ENCODE measurements at regions not wholly inside any gene's neighbourhood (a gene's known extent, or its start where the extent isn't known, plus 50 kb on each side); places are given as distances from the start of the nearest gene placed in this dataset.
A peak's percentile ranks its signal among the peaks of the same experiment; 100 is the strongest.

DNA sequence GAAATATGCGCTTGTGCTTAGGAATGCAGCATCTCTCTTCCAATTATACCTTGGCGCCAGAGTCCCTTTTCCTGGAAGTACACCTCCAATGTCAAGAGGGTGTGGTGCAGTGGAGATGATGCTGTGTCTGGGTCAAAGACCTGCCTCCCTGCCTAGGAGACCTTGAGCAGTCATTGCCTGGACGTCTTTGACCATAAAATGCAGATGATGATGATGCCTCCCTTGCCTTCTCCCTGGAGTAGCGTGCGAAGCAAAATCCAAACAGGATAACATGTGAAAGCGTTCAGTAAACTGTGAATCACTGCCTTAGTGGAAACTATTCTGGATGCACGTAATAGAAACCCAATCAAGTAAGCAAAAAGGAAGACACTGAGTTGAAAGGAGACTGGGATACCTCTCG lies 97.4 kb upstream of the ARMC2 start:
- Histone ChIP-seq H3K27ac (no peak overlapping the region), H3K4me3 (no peak overlapping the region), H3K27me3 (no peaks in the 10 kb centered on the region), H3K9me3 (no peaks in the 10 kb centered on the region), H3K4me1 (peaks cover 0 to 23% (median 13%) of the 10 kb centered on the region in 4 donors), H3K36me3 (no peaks in the 10 kb centered on the region)
- WGBS (ENCODE audit: insufficient coverage, low coverage, low lambda C conversion rate, missing lambda C conversion rate): 96% methylated on average over 8 of the region's 8 CpGs
- ATAC-seq (no peak), DNase-seq (no peak)
- TF ChIP-seq CTCF (IDR thresholded peaks at IDR 0.05) (no peak), POLR2A (IDR thresholded peaks at IDR 0.05) (no peak)
- intact Hi-C loops (cut with DNase I): no loop called here

- Histone ChIP-seq H3K4me3 (no peak overlapping the region), H3K27ac (no peak overlapping the region), H3K4me1 (peaks cover 0 to 23% (median 13%) of the 10 kb centered on the region in 4 donors), H3K27me3 (no peaks in the 10 kb centered on the region), H3K36me3 (no peaks in the 10 kb centered on the region), H3K9me3 (no peaks in the 10 kb centered on the region)
- DNase-seq (no peak), ATAC-seq (peak in 3 of 4 donors; percentile 1 to 76 (median 19))
- TF ChIP-seq POLR2A (IDR thresholded peaks at IDR 0.05): no peak
- TF ChIP-seq CTCF (IDR thresholded peaks at IDR 0.05): no peak
- 89% methylated on average over 5 of the region's 5 CpGs for WGBS (ENCODE audit: insufficient coverage, low coverage, low lambda C conversion rate, missing lambda C conversion rate)
- intact Hi-C loops (cut with DNase I): no loop called here
Measured at GRCh38 chr6:108751282-108751681, 96.9 kb upstream of the ARMC2 start.

- no peaks in the 10 kb centered on the region for H3K9me3 ChIP-seq
- peaks cover 0 to 23% (median 13%) of the 10 kb centered on the region in 4 donors for H3K4me1 ChIP-seq
- WGBS (ENCODE audit: insufficient coverage, low coverage, low lambda C conversion rate, missing lambda C conversion rate): 15% methylated on average over 3 of the region's 5 CpGs
- H3K4me3 ChIP-seq: no peak overlapping the region
- H3K36me3 ChIP-seq: no peaks in the 10 kb centered on the region
- intact Hi-C loops (cut with DNase I): no loop called here
- ATAC-seq: peak; percentile 77 to 93 (median 92)
- no peak for TF ChIP-seq CTCF (IDR thresholded peaks at IDR 0.05)
- no peak for TF ChIP-seq POLR2A (IDR thresholded peaks at IDR 0.05)
- DNase-seq: peak; percentile 67 to 88 (median 80)
- H3K27me3 ChIP-seq: no peaks in the 10 kb centered on the region
- peak overlapping the region in 1 of 3 donors; percentile 54 for H3K27ac ChIP-seq
Measured at GRCh38 chr6:108751851-108752732, 96.1 kb upstream of the ARMC2 start.

DNA sequence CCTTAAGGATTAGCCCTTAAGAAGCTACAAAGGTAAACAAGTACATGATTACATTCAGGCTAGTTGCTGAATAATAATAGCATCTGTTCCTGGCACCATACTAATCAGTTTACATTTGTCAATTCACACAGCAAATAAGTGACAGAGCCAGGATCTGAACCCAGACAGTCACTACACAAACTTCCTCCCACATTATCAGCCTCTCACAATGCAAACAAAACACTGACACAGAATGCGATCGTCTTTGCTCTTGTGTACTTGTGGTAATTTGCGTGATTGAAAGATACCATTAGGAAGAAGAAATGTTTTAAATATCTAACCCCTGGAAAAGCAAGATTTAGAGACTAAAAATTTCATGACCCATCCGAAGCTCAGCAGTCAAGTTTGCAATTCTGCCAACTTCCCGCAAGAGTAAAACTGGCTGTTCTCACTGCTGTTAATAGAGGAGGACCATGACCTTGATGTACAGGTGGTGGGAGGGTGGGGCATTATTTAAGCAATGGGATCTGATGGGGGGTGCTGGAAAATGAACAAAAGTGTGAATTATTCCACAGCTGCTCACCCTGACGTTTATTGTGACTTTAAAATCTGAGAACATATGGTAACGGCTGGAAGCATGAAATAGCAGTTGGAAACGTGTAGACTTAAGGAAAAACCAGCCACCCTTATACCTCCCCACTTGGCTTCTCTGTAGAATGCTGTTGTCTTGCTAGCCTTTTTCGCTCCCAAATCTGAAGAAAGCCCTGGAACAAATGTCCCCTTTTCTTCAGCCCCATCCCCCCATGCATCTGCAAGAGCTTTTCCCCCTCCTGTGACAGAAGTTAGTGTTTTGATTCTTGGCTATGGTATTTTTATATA lies 95.3 kb upstream of the ARMC2 start:
- intact Hi-C loops (cut with DNase I): no loop called here
- TF ChIP-seq POLR2A (IDR thresholded peaks at IDR 0.05) (no peak), CTCF (IDR thresholded peaks at IDR 0.05) (no peak)
- Histone ChIP-seq H3K27me3 (no peaks in the 10 kb centered on the region), H3K27ac (peak overlapping the region in 1 of 3 donors; percentile 54), H3K9me3 (no peaks in the 10 kb centered on the region), H3K36me3 (no peaks in the 10 kb centered on the region), H3K4me3 (no peak overlapping the region), H3K4me1 (peaks cover 0 to 23% (median 13%) of the 10 kb centered on the region in 4 donors)
- ATAC-seq (peak; percentile 68 to 80 (median 73)), DNase-seq (no peak)
- whole genome bisulfite sequencing (ENCODE audit: insufficient coverage, low coverage, low lambda C conversion rate, missing lambda C conversion rate): 49% methylated on average over 9 of the region's 9 CpGs

Measured in right lobe of liver (tissue), 6 donors.